Amniotic stem cell (primary cell): ENCODE measurements at regions not wholly inside any gene's neighbourhood (a gene's known extent, or its start where the extent isn't known, plus 50 kb on each side); places are given as distances from the start of the nearest gene placed in this dataset.
"Not testable (repeated sequence)": the region's sequence is repeated elsewhere in the genome, so short reads cannot be mapped to it uniquely, and the experiment has no call there.

Source experiments
- DNase-seq: peaks from one replicate; lab custom pipeline; 2025; lab: John Stamatoyannopoulos, UW

GRCh38 chr14:65153101-65153500, 50.8 kb upstream of the MAX start:
- no peak for DNase-seq

- peak; percentile 35 for DNase-seq
Observed at GRCh38 chr14:65156568-65157366, 54.5 kb upstream of the MAX start.

- DNase-seq, result no peak
Observed at GRCh38 chr14:65159281-65160062, 57.2 kb upstream of the MAX start.

GRCh38 chr14:65160091-65160490, 57.8 kb upstream of the MAX start:
- no peak for DNase-seq

- no peak for DNase-seq
Observed at GRCh38 chr14:65162031-65162430, 59.7 kb upstream of the MAX start.

- peak; percentile 21 for DNase-seq
Observed at GRCh38 chr14:65164068-65164824, 61.9 kb upstream of the MAX start.

- no peak for DNase-seq
Observed at GRCh38 chr14:65164825-65165135, 62.5 kb upstream of the MAX start.

GRCh38 chr14:65167072-65167645, 64.8 kb upstream of the MAX start:
- no peak for DNase-seq

GRCh38 chr14:65168840-65169239, 66.5 kb upstream of the MAX start:
- no peak for DNase-seq

- DNase-seq, result no peak
Observed at GRCh38 chr14:65169351-65169750, 67.0 kb upstream of the MAX start.

GRCh38 chr14:65170318-65170717, 68.0 kb upstream of the MAX start:
- DNase-seq, result no peak

- peak; percentile 60 for DNase-seq
Observed at GRCh38 chr14:65170768-65171507, 68.6 kb upstream of the MAX start.

- no peak for DNase-seq
Observed at GRCh38 chr14:65173973-65174693, 71.8 kb upstream of the MAX start.

GRCh38 chr14:65174783-65175182, 72.5 kb upstream of the MAX start:
- no peak for DNase-seq

GRCh38 chr14:65177551-65177950, 75.2 kb upstream of the MAX start:
- no peak for DNase-seq

GRCh38 chr14:65179231-65179630, 76.9 kb upstream of the MAX start:
- not testable (repeated sequence) for DNase-seq

GRCh38 chr14:65179918-65180724, 77.8 kb upstream of the MAX start:
- peak; percentile 27 for DNase-seq

- no peak for DNase-seq
Observed at GRCh38 chr14:65180725-65181025, 78.4 kb upstream of the MAX start.

- DNase-seq, result no peak
Observed at GRCh38 chr14:65184032-65184764, 81.9 kb upstream of the MAX start.

GRCh38 chr14:65185829-65186228, 83.5 kb upstream of the MAX start:
- DNase-seq, result no peak
